ENCODE measurements at regions not wholly inside any gene's neighbourhood (a gene's known extent, or its start where the extent isn't known, plus 50 kb on each side); places are given as distances from the start of the nearest gene placed in this dataset.

DNA sequence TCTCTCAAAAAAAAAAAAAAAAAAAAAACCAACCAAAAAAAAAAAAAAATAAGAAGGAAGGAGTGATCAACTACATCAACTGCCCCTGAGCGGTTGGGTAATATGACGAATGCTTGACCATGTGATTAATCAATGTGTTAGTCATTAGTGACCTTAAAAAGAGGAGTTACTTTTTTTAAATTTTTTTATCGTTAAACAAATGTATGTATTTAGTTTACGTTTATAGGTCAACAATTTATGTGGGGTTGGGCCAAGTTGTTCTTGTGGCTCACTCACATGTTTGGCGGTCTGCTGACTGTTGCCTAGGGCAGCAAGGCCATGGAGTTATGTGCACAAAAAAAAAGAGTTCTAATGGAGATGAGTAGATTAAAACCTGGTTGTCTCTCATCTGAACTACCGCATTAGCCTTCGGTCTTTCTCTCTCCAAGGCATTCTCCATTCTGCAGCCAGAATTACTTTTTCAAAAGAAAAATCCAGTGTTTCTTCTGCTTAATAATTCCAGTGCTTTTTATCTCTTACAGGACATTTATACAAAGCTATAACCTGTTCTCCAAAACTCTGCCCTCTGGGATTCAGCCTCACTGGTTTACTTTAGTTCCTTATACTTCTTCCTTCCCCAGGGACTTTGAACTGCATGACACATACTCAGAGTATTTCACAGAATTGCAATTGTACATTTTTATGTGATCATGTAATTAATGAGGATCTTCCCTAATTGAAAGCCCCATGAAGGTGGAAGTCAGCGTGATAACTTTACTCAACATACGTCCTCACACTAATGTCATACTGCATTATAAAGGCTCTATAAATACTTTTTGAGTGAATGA lies 505.5 kb downstream of the ANKRD50 start:
- Histone ChIP-seq H3K9me3 (ENCODE audit: insufficient read depth, low read depth, low read length) (no peaks in the 10 kb centered on the region), H2AFZ (ENCODE audit: low read depth, low read length) (no peak overlapping the region), H3K27me3 (ENCODE audit: insufficient read depth, low read length) (no peaks in the 10 kb centered on the region), H3K4me3 (ENCODE audit: insufficient read depth, low read depth, low read length) (no peak overlapping the region), H3K79me2 (ENCODE audit: insufficient read depth, low read length) (no peaks in the 10 kb centered on the region), H3K4me2 (ENCODE audit: low read length) (peak overlapping the region; percentile 22), H3K4me1 (ENCODE audit: insufficient read depth, low read length) (peaks cover 18% of the 10 kb centered on the region), H3K36me3 (ENCODE audit: insufficient read depth, low read length) (no peaks in the 10 kb centered on the region), H3K27ac (ENCODE audit: low read depth, low read length) (no peak overlapping the region), H3K9ac (ENCODE audit: low read length) (no peak overlapping the region), H4K20me1 (ENCODE audit: insufficient read depth, low read length) (no peaks in the 10 kb centered on the region)
- no peaks in the 10 kb centered on the region for H3K36me3 Mint-ChIP-seq (ENCODE audit: low read depth, unreplicated experiment)
- no peak overlapping the region for H3K4me3 Mint-ChIP-seq (ENCODE audit: unreplicated experiment)
- no peaks in the 10 kb centered on the region for H3K27me3 Mint-ChIP-seq (ENCODE audit: low read depth, unreplicated experiment)
- peak; percentile 84 for DNase-seq (ENCODE audit: low read depth)
- H3K9me3 Mint-ChIP-seq (ENCODE audit: unreplicated experiment) = peaks cover 2% of the 10 kb centered on the region
- H3K27ac Mint-ChIP-seq (ENCODE audit: unreplicated experiment) = peak overlapping the region; percentile 62
- no peak for FAIRE-seq
- peaks cover 18% of the 10 kb centered on the region for H3K4me1 Mint-ChIP-seq (ENCODE audit: low read depth, unreplicated experiment)
- no peak for TF ChIP-seq EZH2 (IDR thresholded peaks at IDR 0.05; ENCODE audit: insufficient read depth, low read length)
- TF ChIP-seq, protein P1, sequence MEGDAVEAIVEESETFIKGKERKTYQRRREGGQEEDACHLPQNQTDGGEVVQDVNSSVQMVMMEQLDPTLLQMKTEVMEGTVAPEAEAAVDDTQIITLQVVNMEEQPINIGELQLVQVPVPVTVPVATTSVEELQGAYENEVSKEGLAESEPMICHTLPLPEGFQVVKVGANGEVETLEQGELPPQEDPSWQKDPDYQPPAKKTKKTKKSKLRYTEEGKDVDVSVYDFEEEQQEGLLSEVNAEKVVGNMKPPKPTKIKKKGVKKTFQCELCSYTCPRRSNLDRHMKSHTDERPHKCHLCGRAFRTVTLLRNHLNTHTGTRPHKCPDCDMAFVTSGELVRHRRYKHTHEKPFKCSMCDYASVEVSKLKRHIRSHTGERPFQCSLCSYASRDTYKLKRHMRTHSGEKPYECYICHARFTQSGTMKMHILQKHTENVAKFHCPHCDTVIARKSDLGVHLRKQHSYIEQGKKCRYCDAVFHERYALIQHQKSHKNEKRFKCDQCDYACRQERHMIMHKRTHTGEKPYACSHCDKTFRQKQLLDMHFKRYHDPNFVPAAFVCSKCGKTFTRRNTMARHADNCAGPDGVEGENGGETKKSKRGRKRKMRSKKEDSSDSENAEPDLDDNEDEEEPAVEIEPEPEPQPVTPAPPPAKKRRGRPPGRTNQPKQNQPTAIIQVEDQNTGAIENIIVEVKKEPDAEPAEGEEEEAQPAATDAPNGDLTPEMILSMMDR (IDR thresholded peaks at IDR 0.05; ENCODE audit: insufficient read depth, low read depth, low read length) = no peak

DNA sequence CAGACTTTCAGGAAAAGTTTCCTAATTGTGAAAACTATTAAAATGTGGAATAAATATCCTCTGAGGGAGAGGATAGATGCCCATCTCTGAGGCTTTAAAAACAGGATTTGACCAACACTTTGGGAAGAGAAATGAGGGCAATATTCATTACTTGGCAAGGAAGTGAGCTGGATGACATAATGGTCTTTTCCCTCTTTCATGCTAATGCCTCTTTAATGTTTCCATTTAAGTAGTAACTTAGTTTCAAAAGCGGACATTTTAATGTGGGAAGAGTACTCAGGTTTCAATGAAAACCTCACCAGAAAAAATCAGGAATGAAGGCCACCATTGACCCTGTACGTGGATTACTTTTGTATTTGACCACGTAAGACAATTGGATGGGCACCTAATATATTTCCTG lies 503.3 kb downstream of the ANKRD50 start:
- no peak overlapping the region for H3K4me3 Mint-ChIP-seq (ENCODE audit: unreplicated experiment)
- Histone ChIP-seq H3K27ac (ENCODE audit: low read depth, low read length) (no peak overlapping the region), H3K4me2 (ENCODE audit: low read length) (no peak overlapping the region), H3K9ac (ENCODE audit: low read length) (no peak overlapping the region), H3K9me3 (ENCODE audit: insufficient read depth, low read depth, low read length) (no peaks in the 10 kb centered on the region), H2AFZ (ENCODE audit: low read depth, low read length) (no peak overlapping the region), H4K20me1 (ENCODE audit: insufficient read depth, low read length) (no peaks in the 10 kb centered on the region), H3K4me3 (ENCODE audit: insufficient read depth, low read depth, low read length) (no peak overlapping the region), H3K27me3 (ENCODE audit: insufficient read depth, low read length) (no peaks in the 10 kb centered on the region), H3K36me3 (ENCODE audit: insufficient read depth, low read length) (no peaks in the 10 kb centered on the region), H3K4me1 (ENCODE audit: insufficient read depth, low read length) (peaks cover 8% of the 10 kb centered on the region), H3K79me2 (ENCODE audit: insufficient read depth, low read length) (no peaks in the 10 kb centered on the region)
- H3K36me3 Mint-ChIP-seq (ENCODE audit: low read depth, unreplicated experiment) = no peaks in the 10 kb centered on the region
- peaks cover 13% of the 10 kb centered on the region for H3K4me1 Mint-ChIP-seq (ENCODE audit: low read depth, unreplicated experiment)
- DNase-seq (ENCODE audit: low read depth) (no peak), FAIRE-seq (no peak)
- no peak overlapping the region for H3K27ac Mint-ChIP-seq (ENCODE audit: unreplicated experiment)
- no peaks in the 10 kb centered on the region for H3K27me3 Mint-ChIP-seq (ENCODE audit: low read depth, unreplicated experiment)
- TF ChIP-seq EZH2 (IDR thresholded peaks at IDR 0.05; ENCODE audit: insufficient read depth, low read length) = no peak
- TF ChIP-seq, protein P1 (IDR thresholded peaks at IDR 0.05; ENCODE audit: insufficient read depth, low read depth, low read length) = no peak
- peaks cover 2% of the 10 kb centered on the region for H3K9me3 Mint-ChIP-seq (ENCODE audit: unreplicated experiment)

DNA sequence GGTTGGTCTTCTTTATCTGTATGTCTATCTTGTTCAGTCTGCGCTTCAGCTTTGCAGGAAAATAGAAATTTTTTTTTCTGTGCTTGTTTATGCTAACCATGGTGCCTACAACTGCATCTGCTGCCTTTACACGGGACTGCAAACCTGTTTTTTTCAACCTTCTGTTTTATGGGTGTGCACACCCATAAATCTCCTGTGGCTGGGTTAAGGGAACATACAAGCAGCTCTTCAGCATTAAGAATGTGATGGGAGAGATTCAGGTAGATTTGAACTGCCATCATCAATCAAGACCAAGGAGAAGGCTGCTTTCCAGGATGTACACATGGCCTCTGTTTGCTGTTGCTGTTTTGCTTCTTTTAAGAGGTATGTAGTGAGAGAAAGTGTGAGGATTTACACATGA lies 502.9 kb downstream of the ANKRD50 start:
- Histone ChIP-seq H3K4me2 (ENCODE audit: low read length) (no peak overlapping the region), H3K4me3 (ENCODE audit: insufficient read depth, low read depth, low read length) (no peak overlapping the region), H3K79me2 (ENCODE audit: insufficient read depth, low read length) (no peaks in the 10 kb centered on the region), H3K27ac (ENCODE audit: low read depth, low read length) (no peak overlapping the region), H4K20me1 (ENCODE audit: insufficient read depth, low read length) (no peaks in the 10 kb centered on the region), H3K9ac (ENCODE audit: low read length) (no peak overlapping the region), H3K27me3 (ENCODE audit: insufficient read depth, low read length) (no peaks in the 10 kb centered on the region), H3K9me3 (ENCODE audit: insufficient read depth, low read depth, low read length) (no peaks in the 10 kb centered on the region), H3K36me3 (ENCODE audit: insufficient read depth, low read length) (no peaks in the 10 kb centered on the region), H3K4me1 (ENCODE audit: insufficient read depth, low read length) (peaks cover 4% of the 10 kb centered on the region), H2AFZ (ENCODE audit: low read depth, low read length) (no peak overlapping the region)
- H3K9me3 Mint-ChIP-seq (ENCODE audit: unreplicated experiment) = peaks cover 2% of the 10 kb centered on the region
- H3K4me1 Mint-ChIP-seq (ENCODE audit: low read depth, unreplicated experiment) = peaks cover 10% of the 10 kb centered on the region
- H3K36me3 Mint-ChIP-seq (ENCODE audit: low read depth, unreplicated experiment) = no peaks in the 10 kb centered on the region
- no peaks in the 10 kb centered on the region for H3K27me3 Mint-ChIP-seq (ENCODE audit: low read depth, unreplicated experiment)
- no peak overlapping the region for H3K4me3 Mint-ChIP-seq (ENCODE audit: unreplicated experiment)
- FAIRE-seq (no peak), DNase-seq (ENCODE audit: low read depth) (no peak)
- H3K27ac Mint-ChIP-seq (ENCODE audit: unreplicated experiment) = no peak overlapping the region
- TF ChIP-seq EZH2 (IDR thresholded peaks at IDR 0.05; ENCODE audit: insufficient read depth, low read length) = no peak
- TF ChIP-seq, protein P1 (IDR thresholded peaks at IDR 0.05; ENCODE audit: insufficient read depth, low read depth, low read length) = no peak
